AG04450 (cell line): ENCODE measurements at regions not wholly inside any gene's neighbourhood (a gene's known extent, or its start where the extent isn't known, plus 50 kb on each side); places are given as distances from the start of the nearest gene placed in this dataset.

Experiments
- CTCF ChIA-PET: fragments of 300-600, 350-600 bp; formaldehyde crosslinking; extraction: SDS; loops from one replicate; lab custom pipeline; 2022; ENCODE audit warnings: antibody characterized with exemption, inconsistent platforms; lab: Charles Lee
- POLR2A ChIA-PET: fragments of 350-600 bp; formaldehyde crosslinking; extraction: SDS; loops from one replicate; lab custom pipeline; 2021; ENCODE audit warnings: antibody characterized with exemption, inconsistent platforms; lab: Yijun Ruan, JAX
- DNase-seq: peaks from one replicate; pipeline ENCODE4 v3.0.0-alpha.2; 2011; ENCODE audit warnings: low read depth, low spot score
- H3K27ac ChIP-seq: one replicate; pipeline ENCODE4 v1.5.1; 2012; ENCODE audit warnings: low read depth, low read length, control low read depth
- H3K27me3 ChIP-seq: one replicate; pipeline ENCODE4 v1.6.0; 2012; ENCODE audit warnings: low read length; ENCODE audit not compliant: control insufficient read depth, insufficient read depth
- H3K4me3 ChIP-seq: 2 replicates; pipeline ENCODE4 v1.5.1; 2011; ENCODE audit warnings: mild to moderate bottlenecking, low read depth, low read length, control low read depth
- H3K9me3 ChIP-seq: 2 replicates; pipeline ENCODE4 v1.5.1; 2012; ENCODE audit warnings: low read length; ENCODE audit not compliant: control insufficient read depth, insufficient read depth
- CTCF ChIP-seq: IDR thresholded peaks from 2 replicates; pipeline ENCODE4 v1.5.1; 2011; ENCODE audit warnings: low read depth, low read length, control low read depth, inconsistent platforms

GRCh38 chr19:28430214-28430613 is 782.7 kb downstream of the UQCRFS1 start:
- ChIA-PET POLR2A (no interaction called here), CTCF (no interaction called here)
- Histone ChIP-seq H3K27ac (no peak overlapping the region), H3K4me3 (no peak overlapping the region), H3K9me3 (peaks cover 49% of the 10 kb centered on the region), H3K27me3 (no peaks in the 10 kb centered on the region)
- TF ChIP-seq CTCF: no peak
- no peak for DNase-seq

GRCh38 chr19:28429356-28429755 is 783.6 kb downstream of the UQCRFS1 start:
- H3K27ac ChIP-seq: no peak overlapping the region
- TF ChIP-seq CTCF: no peak
- H3K9me3 ChIP-seq: peaks cover 45% of the 10 kb centered on the region
- H3K27me3 ChIP-seq: no peaks in the 10 kb centered on the region
- no peak overlapping the region for H3K4me3 ChIP-seq
- POLR2A ChIA-PET: no interaction called here
- CTCF ChIA-PET: no interaction called here
- DNase-seq: no peak

- peaks cover 44% of the 10 kb centered on the region for H3K9me3 ChIP-seq
- ChIA-PET CTCF (no interaction called here), POLR2A (no interaction called here)
- no peak overlapping the region for H3K4me3 ChIP-seq
- no peak for TF ChIP-seq CTCF
- no peak overlapping the region for H3K27ac ChIP-seq
- DNase-seq: no peak
- H3K27me3 ChIP-seq: no peaks in the 10 kb centered on the region
Observed at GRCh38 chr19:28428663-28429348, 784.1 kb downstream of the UQCRFS1 start.

- H3K27ac ChIP-seq: no peak overlapping the region
- CTCF ChIA-PET: no interaction called here
Observed at GRCh38 chr19:28427376-28428083, 785.4 kb downstream of the UQCRFS1 start.

More at GRCh38 chr19:28427376-28428083, 785.4 kb downstream of the UQCRFS1 start:
- Histone ChIP-seq H3K9me3 (peaks cover 53% of the 10 kb centered on the region), H3K27me3 (no peaks in the 10 kb centered on the region), H3K4me3 (no peak overlapping the region)
- POLR2A ChIA-PET: no interaction called here
- DNase-seq: no peak
- TF ChIP-seq CTCF: no peak
